HFF-Myc (cell line): ENCODE measurements at regions not wholly inside any gene's neighbourhood (a gene's known extent, or its start where the extent isn't known, plus 50 kb on each side); places are given as distances from the start of the nearest gene placed in this dataset.

Experiments
- DNase-seq: peaks from one replicate; pipeline ENCODE4 v3.0.0-alpha.2; 2011; ENCODE audit warnings: low read depth; ENCODE audit errors: extremely low read depth
- H3K4me3 ChIP-seq: replicated peaks from 2 replicates; pipeline ENCODE4 v1.5.1; 2011; ENCODE audit warnings: low read depth, mild to moderate bottlenecking, control low read depth, low read length
- CTCF ChIP-seq: IDR thresholded peaks from 2 replicates; pipeline ENCODE4 v1.5.1; 2012; ENCODE audit warnings: mild to moderate bottlenecking, low read depth, low read length, control low read depth; ENCODE audit errors: missing control alignments

GRCh38 chr7:131787101-131787500 is 230.7 kb upstream of the PODXL start:
- no peak overlapping the region for H3K4me3 ChIP-seq
- no peak for TF ChIP-seq CTCF
- DNase-seq = no peak

- no peak overlapping the region for H3K4me3 ChIP-seq
- no peak for DNase-seq
- no peak for TF ChIP-seq CTCF
Measured at GRCh38 chr7:131786204-131786603, 229.8 kb upstream of the PODXL start.

- H3K4me3 ChIP-seq = no peak overlapping the region
- no peak for DNase-seq
- TF ChIP-seq CTCF = no peak
Measured at GRCh38 chr7:131778601-131779000, 222.2 kb upstream of the PODXL start.

- no peak for TF ChIP-seq CTCF
- no peak for DNase-seq
- no peak overlapping the region for H3K4me3 ChIP-seq
Measured at GRCh38 chr7:131774419-131775220, 218.2 kb upstream of the PODXL start.

GRCh38 chr7:131773413-131773812 is 217.0 kb upstream of the PODXL start:
- no peak for TF ChIP-seq CTCF
- DNase-seq = no peak
- H3K4me3 ChIP-seq = no peak overlapping the region

GRCh38 chr7:131769241-131769640 is 212.8 kb upstream of the PODXL start:
- H3K4me3 ChIP-seq = no peak overlapping the region
- no peak for TF ChIP-seq CTCF
- no peak for DNase-seq

GRCh38 chr7:131767591-131767990 is 211.2 kb upstream of the PODXL start:
- TF ChIP-seq CTCF = no peak
- no peak for DNase-seq
- no peak overlapping the region for H3K4me3 ChIP-seq
